IMR-90 (cell line): ENCODE measurements at regions not wholly inside any gene's neighbourhood (a gene's known extent, or its start where the extent isn't known, plus 50 kb on each side); places are given as distances from the start of the nearest gene placed in this dataset.

ENCODE experiments used
- ATAC-seq: fragments of 200-7000 bp; cut with Tn5 transposase; 2 replicates; pipeline ENCODE4 v1.9.1; 2020; ENCODE audit warnings: low read depth, mild to moderate bottlenecking, moderate library complexity
- BruUV-seq: library from RNA; stranded (reverse); fragments of 400-500 nt; replicated peaks from 2 replicates; lab custom pipeline; 2021; lab: Mats Ljungman, UMichigan
- CTCF ChIA-PET: fragments of 300-600 bp; formaldehyde crosslinking; extraction: SDS; loops from one replicate; lab custom pipeline; 2021; ENCODE audit warnings: antibody characterized with exemption; lab: Yijun Ruan, JAX
- POLR2A ChIA-PET: fragments of 300-600 bp; sonication (Branson Sonifier 250); formaldehyde crosslinking; loops from one replicate; lab custom pipeline; 2022; ENCODE audit warnings: antibody characterized with exemption; ENCODE audit not compliant: unreplicated experiment; lab: Charles Lee
- DNase-seq: peaks from one replicate; pipeline ENCODE4 v3.0.0; 2013
- H2AFZ ChIP-seq: replicated peaks from 2 replicates; pipeline ENCODE3; 2013; ENCODE audit warnings: low read length, mild to moderate bottlenecking; ENCODE audit not compliant: poor library complexity
- H2AK5ac ChIP-seq: 2 replicates; pipeline ENCODE4 v1.6.1; 2013; ENCODE audit warnings: low read depth, low read length, inconsistent platforms
- H2AK9ac ChIP-seq: replicated peaks from 2 replicates; pipeline ENCODE3; 2013; ENCODE audit warnings: mild to moderate bottlenecking, low read depth, low read length, moderate library complexity; ENCODE audit not compliant: poor library complexity
- H2BK120ac ChIP-seq: 2 replicates; pipeline ENCODE4 v1.6.1; 2013; ENCODE audit warnings: low read depth, low read length, inconsistent platforms
- H2BK15ac ChIP-seq: 3 replicates; pipeline ENCODE4 v1.6.1; 2013; ENCODE audit warnings: low read depth, low read length, inconsistent platforms
- H2BK20ac ChIP-seq: 2 replicates; pipeline ENCODE4 v1.6.1; 2013; ENCODE audit warnings: low read depth, mild to moderate bottlenecking, inconsistent platforms, low read length, moderate library complexity
- H2BK5ac ChIP-seq: 2 replicates; pipeline ENCODE4 v1.6.1; 2013; ENCODE audit warnings: mild to moderate bottlenecking, low read depth, low read length, inconsistent platforms; ENCODE audit not compliant: poor library complexity, severe bottlenecking
- H3K14ac ChIP-seq: replicated peaks from 2 replicates; pipeline ENCODE4 v1.6.1; 2013; ENCODE audit warnings: low read depth, low read length, inconsistent platforms
- H3K18ac ChIP-seq: 2 replicates; pipeline ENCODE4 v1.6.1; 2013; ENCODE audit warnings: low read depth, low read length, control low read depth
- H3K23ac ChIP-seq: 2 replicates; pipeline ENCODE4 v1.6.1; 2013; ENCODE audit warnings: low read depth, low read length, inconsistent platforms
- H3K27ac ChIP-seq: 2 replicates; pipeline ENCODE4 v1.5.1; 2013; ENCODE audit warnings: mild to moderate bottlenecking, control low read depth, low read length; ENCODE audit not compliant: insufficient read depth
- H3K27me3 ChIP-seq: 2 replicates; pipeline ENCODE4 v1.6.1; 2013; ENCODE audit warnings: low read length; ENCODE audit not compliant: control insufficient read depth, insufficient read depth
- H3K36me3 ChIP-seq: 2 replicates; pipeline ENCODE4 v1.6.1; 2013; ENCODE audit warnings: low read length, mixed read lengths; ENCODE audit not compliant: control insufficient read depth, insufficient read depth
- H3K4ac ChIP-seq: 2 replicates; pipeline ENCODE4 v1.6.1; 2013; ENCODE audit warnings: low read depth, low read length, inconsistent platforms
- H3K4me1 ChIP-seq: 2 replicates; pipeline ENCODE4 v1.6.1; 2013; ENCODE audit warnings: low read length, mixed read lengths; ENCODE audit not compliant: control insufficient read depth, insufficient read depth
- H3K4me2 ChIP-seq: 2 replicates; pipeline ENCODE4 v1.6.1; 2013; ENCODE audit warnings: low read depth, mild to moderate bottlenecking, control low read depth, low read length, moderate library complexity
- H3K4me3 ChIP-seq: 2 replicates; pipeline ENCODE4 v1.5.1; 2013; ENCODE audit warnings: low read depth, mild to moderate bottlenecking, control low read depth, low read length, moderate library complexity; ENCODE audit not compliant: insufficient read depth
- H3K56ac ChIP-seq: 2 replicates; pipeline ENCODE4 v1.6.1; 2013; ENCODE audit warnings: low read length, inconsistent platforms; ENCODE audit not compliant: insufficient read depth; ENCODE audit errors: extremely low read depth
- H3K79me1 ChIP-seq, 2 experiments: 2 replicates each; pipeline ENCODE4 v1.6.1; 2013; ENCODE audit warnings: low read length in 2 of 2, inconsistent platforms in 1 of 2, low read depth in 1 of 2
- H3K9ac ChIP-seq: 2 replicates; pipeline ENCODE4 v1.6.1; 2013; ENCODE audit warnings: low read depth, low read length, control low read depth
- H3K9me1 ChIP-seq: 2 replicates; pipeline ENCODE4 v1.6.1; 2013; ENCODE audit warnings: low read length, inconsistent platforms; ENCODE audit not compliant: insufficient read depth
- H3K9me3 ChIP-seq: 2 replicates; pipeline ENCODE4 v1.6.1; 2013; ENCODE audit warnings: low read length; ENCODE audit not compliant: control insufficient read depth, insufficient read depth
- H4K20me1 ChIP-seq: 2 replicates; pipeline ENCODE4 v1.6.1; 2013; ENCODE audit warnings: low read length, inconsistent platforms; ENCODE audit not compliant: insufficient read depth
- H4K5ac ChIP-seq: 2 replicates; pipeline ENCODE4 v1.6.1; 2013; ENCODE audit warnings: mild to moderate bottlenecking, low read depth, low read length, control low read depth
- H4K8ac ChIP-seq, 2 experiments: 2 replicates each; pipeline ENCODE4 v1.6.1; 2013; ENCODE audit warnings: low read depth in 2 of 2, low read length in 2 of 2, control low read depth in 1 of 2, inconsistent platforms in 1 of 2
- H4K91ac ChIP-seq: 2 replicates; pipeline ENCODE4 v1.6.1; 2013; ENCODE audit warnings: low read depth, low read length, inconsistent platforms; ENCODE audit not compliant: insufficient read depth
- BHLHE40 ChIP-seq: fragments of 150-350 bp; IDR thresholded peaks from 2 replicates; pipeline ENCODE4 v1.6.1; 2016; ENCODE audit warnings: mild to moderate bottlenecking, low read depth, low read length
- CEBPB ChIP-seq: IDR thresholded peaks from 2 replicates; pipeline ENCODE4 v1.6.1; 2012; ENCODE audit warnings: low read depth, low read length, improper control_type of control experiment
- FOS ChIP-seq: fragments of 150-350 bp; IDR thresholded peaks from 2 replicates; pipeline ENCODE4 v1.6.1; 2016; ENCODE audit warnings: low read depth, low read length
- MAZ ChIP-seq: IDR thresholded peaks from 2 replicates; pipeline ENCODE4 v1.6.1; 2012; ENCODE audit warnings: low read depth, mild to moderate bottlenecking, low read length, improper control_type of control experiment, moderate library complexity, borderline replicate concordance
- MXI1 ChIP-seq: IDR thresholded peaks from 2 replicates; pipeline ENCODE4 v1.6.1; 2012; ENCODE audit warnings: low read depth, mild to moderate bottlenecking, low read length, moderate library complexity, borderline replicate concordance
- POLR2A ChIP-seq: IDR thresholded peaks from 2 replicates; pipeline ENCODE4 v1.6.1; 2012; ENCODE audit warnings: mild to moderate bottlenecking, low read depth, low read length
- RAD21 ChIP-seq: IDR thresholded peaks from 2 replicates; pipeline ENCODE4 v1.6.1; 2012; ENCODE audit warnings: low read length, improper control_type of control experiment
- RFX5 ChIP-seq: IDR thresholded peaks from 2 replicates; pipeline ENCODE4 v1.8.0; 2012; ENCODE audit warnings: low read depth, mild to moderate bottlenecking, low read length, moderate library complexity
- WGBS, 2 experiments: methylation state at CpG; one replicate each; pipeline versions ENCODE4 v1.1.5 to v1.1.7; 2013; ENCODE audit warnings: missing lambda C conversion rate in 2 of 2; ENCODE audit not compliant: insufficient read length in 1 of 2; ENCODE audit errors: extremely low coverage in 2 of 2; 5-methylcytosine and 5-hydroxymethylcytosine counted together
- dilution Hi-C: fragments of 300-500 bp; cut with HindIII; formaldehyde crosslinking; loops from one replicate; pipeline ENCODE4 v1.14.3; 2018; ENCODE audit warnings: low sequenced_read_pairs; ENCODE audit not compliant: unreplicated experiment
- in situ Hi-C: fragments of 300-500 bp; cut with MboI; formaldehyde crosslinking; loops from 3 replicates; pipeline ENCODE4 v1.14.3; 2019; ENCODE audit warnings: low sequenced_read_pairs, inconsistent platforms, mixed read lengths
- intact Hi-C: fragments of 100-400 bp; cut with micrococcal nuclease; formaldehyde crosslinking; loops from 2 replicates; pipeline ENCODE4 v1.10.0; 2022
- TF ChIP-seq, protein P1 (sequence below): fragments of 150-350 bp; IDR thresholded peaks from 2 replicates; pipeline ENCODE4 v1.6.1; 2016; ENCODE audit warnings: low read depth, mild to moderate bottlenecking, low read length, moderate library complexity, borderline replicate concordance

DNA sequence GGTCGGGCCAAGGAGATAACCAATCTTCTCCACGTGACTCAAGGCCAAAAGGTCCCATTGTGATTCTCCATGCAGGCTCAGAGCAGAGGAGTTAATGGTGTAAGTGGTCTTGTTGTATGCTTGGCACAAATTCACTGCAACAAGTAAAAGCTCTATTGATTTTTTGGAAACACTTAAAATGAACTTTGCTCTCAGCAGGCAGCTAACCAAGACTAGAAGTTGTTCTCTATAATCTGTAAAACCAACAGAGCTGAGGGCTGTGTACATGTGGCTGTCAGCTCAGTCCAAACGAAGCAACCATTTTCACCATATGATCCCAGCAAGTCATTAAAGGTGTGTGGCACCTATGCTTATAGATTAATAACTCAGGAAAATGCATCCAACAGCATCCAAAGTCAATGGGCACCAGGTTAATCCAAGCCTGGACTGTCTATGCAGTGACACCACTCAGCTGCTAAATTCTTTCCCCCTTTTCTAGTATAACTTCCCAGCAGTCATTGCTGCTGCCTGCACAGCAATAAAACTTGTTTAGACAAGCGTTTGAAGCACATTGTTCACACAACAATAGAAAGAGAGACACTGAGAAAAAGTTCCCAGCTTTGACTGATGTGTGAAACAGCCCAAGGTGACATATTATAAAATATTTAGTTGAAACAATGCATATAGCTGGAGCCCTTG is 603.8 kb upstream of the ADAMTS9 start:
- POLR2A ChIA-PET = no interaction called here
- Histone ChIP-seq H3K4me3 (no peak overlapping the region), H2AFZ (no peak overlapping the region), H2BK120ac (no peak overlapping the region), H3K9ac (no peak overlapping the region), H3K9me3 (no peaks in the 10 kb centered on the region), H3K4me2 (no peak overlapping the region), H2BK5ac (no peak overlapping the region), H3K27me3 (peaks cover 2% of the 10 kb centered on the region; the same call in 1 of the 2 replicates), H4K20me1 (no peaks in the 10 kb centered on the region), H3K79me1 (no peaks in the 10 kb centered on the region), H3K4ac (no peak overlapping the region), H3K56ac (no peak overlapping the region), H3K27ac (no peak overlapping the region), H2AK9ac (no peak overlapping the region), H2BK15ac (no peak overlapping the region), H3K9me1 (no peaks in the 10 kb centered on the region), H3K23ac (no peak overlapping the region), H3K36me3 (no peaks in the 10 kb centered on the region), H3K14ac (no peak overlapping the region), H4K91ac (no peak overlapping the region), H3K18ac (no peak overlapping the region), H4K5ac (no peak overlapping the region), H3K4me1 (no peaks in the 10 kb centered on the region), H4K8ac (no peak overlapping the region), H2BK20ac (no peak overlapping the region), H2AK5ac (no peak overlapping the region)
- TF ChIP-seq POLR2A = no peak
- no peak for TF ChIP-seq FOS
- no peak for TF ChIP-seq RFX5
- no peak for TF ChIP-seq MAZ
- TF ChIP-seq MXI1 = no peak
- TF ChIP-seq, protein P1, sequence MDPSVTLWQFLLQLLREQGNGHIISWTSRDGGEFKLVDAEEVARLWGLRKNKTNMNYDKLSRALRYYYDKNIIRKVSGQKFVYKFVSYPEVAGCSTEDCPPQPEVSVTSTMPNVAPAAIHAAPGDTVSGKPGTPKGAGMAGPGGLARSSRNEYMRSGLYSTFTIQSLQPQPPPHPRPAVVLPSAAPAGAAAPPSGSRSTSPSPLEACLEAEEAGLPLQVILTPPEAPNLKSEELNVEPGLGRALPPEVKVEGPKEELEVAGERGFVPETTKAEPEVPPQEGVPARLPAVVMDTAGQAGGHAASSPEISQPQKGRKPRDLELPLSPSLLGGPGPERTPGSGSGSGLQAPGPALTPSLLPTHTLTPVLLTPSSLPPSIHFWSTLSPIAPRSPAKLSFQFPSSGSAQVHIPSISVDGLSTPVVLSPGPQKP = no peak
- no peak for TF ChIP-seq BHLHE40
- TF ChIP-seq CEBPB = no peak
- no peak for TF ChIP-seq RAD21
- CTCF ChIA-PET = no interaction called here
- no TSS peak for BruUV-seq
- DNase-seq (no peak), ATAC-seq (no peak)
- intact Hi-C loops (no loop called here), dilution Hi-C loops (no loop called here), in situ Hi-C loops (no loop called here)
- no CpG with 5 or more reads among the region's 4 CpGs for WGBS, 2 experiments
